Stimulated activated CD4-positive, alpha-beta T cell treated with anti-CD3 and anti-CD28 coated beads, TNF-alpha, amount 100 ng/mL, for 24 hours (primary cell): ENCODE measurements at regions not wholly inside any gene's neighbourhood (a gene's known extent, or its start where the extent isn't known, plus 50 kb on each side); places are given as distances from the start of the nearest gene placed in this dataset.
"Not testable (repeated sequence)": the region's sequence is repeated elsewhere in the genome, so short reads cannot be mapped to it uniquely, and the experiment has no call there.

Source experiments
- DNase-seq, 3 experiments: peaks; one replicate each; pipeline ENCODE4 v3.0.0-alpha.2; 2020; ENCODE audit warnings: low read depth in 3 of 3

- DNase-seq, result no peak
Measured at GRCh38 chr18:60319129-60319528, 53.4 kb downstream of the MC4R start.

GRCh38 chr18:60311676-60312360, 60.8 kb downstream of the MC4R start:
- no peak for DNase-seq

GRCh38 chr18:60295674-60296073, 76.9 kb downstream of the MC4R start:
- DNase-seq, result no peak

GRCh38 chr18:60292186-60292585, 80.4 kb downstream of the MC4R start:
- DNase-seq, result no peak

GRCh38 chr18:60279391-60279790, 93.2 kb downstream of the MC4R start:
- no peak for DNase-seq

- no peak for DNase-seq
Measured at GRCh38 chr18:60277855-60278480, 94.6 kb downstream of the MC4R start.

- no peak for DNase-seq
Measured at GRCh38 chr18:60267391-60268058, 105.0 kb downstream of the MC4R start.

GRCh38 chr18:60266558-60266957, 106.0 kb downstream of the MC4R start:
- DNase-seq, result no peak

- no peak for DNase-seq
Measured at GRCh38 chr18:60259052-60259681, 113.4 kb downstream of the MC4R start.

- DNase-seq, result no peak
Measured at GRCh38 chr18:60249388-60249787, 123.2 kb downstream of the MC4R start.

- no peak for DNase-seq
Measured at GRCh38 chr18:60248336-60249330, 123.9 kb downstream of the MC4R start.

- DNase-seq, result no peak
Measured at GRCh38 chr18:60247103-60247502, 125.5 kb downstream of the MC4R start.

GRCh38 chr18:60246606-60247005, 126.0 kb downstream of the MC4R start:
- no peak for DNase-seq

GRCh38 chr18:60245096-60245495, 127.5 kb downstream of the MC4R start:
- no peak for DNase-seq

- not testable (repeated sequence) for DNase-seq
Measured at GRCh38 chr18:60239024-60239710, 133.4 kb downstream of the MC4R start.

- DNase-seq, result no peak
Measured at GRCh38 chr18:60235164-60235563, 137.4 kb downstream of the MC4R start.

GRCh38 chr18:60232541-60232940, 140.0 kb downstream of the MC4R start:
- no peak for DNase-seq

GRCh38 chr18:60228609-60229595, 143.7 kb downstream of the MC4R start:
- DNase-seq, result no peak

- DNase-seq, result no peak
Measured at GRCh38 chr18:60215432-60215831, 157.1 kb downstream of the MC4R start.

- DNase-seq, result no peak
Measured at GRCh38 chr18:60209042-60209441, 163.5 kb downstream of the MC4R start.
